Spleen (tissue), 11 donors: ENCODE measurements at regions not wholly inside any gene's neighbourhood (a gene's known extent, or its start where the extent isn't known, plus 50 kb on each side); places are given as distances from the start of the nearest gene placed in this dataset.

Experiments
- DNase-seq: peaks from one replicate; pipeline ENCODE4 v3.0.0-alpha.2; 2020
- H3K27ac ChIP-seq, 8 donors: fragments of 200-600 bp; sonication (generic) in 7 of 8; 1 replicate in 4 of 8; 2 replicates in 4 of 8; pipeline versions ENCODE4 v1.5.0 to v1.8.0; 2016 to 2021; ENCODE audit warnings: inconsistent platforms in 4 of 8, mild to moderate bottlenecking in 4 of 8, moderate library complexity in 1 of 8
- H3K27me3 ChIP-seq, 7 donors: fragments of 200-600 bp; sonication (generic) in 6 of 7; replicated peaks in 1 of 7; 1 replicate in 4 of 7; 2 replicates in 3 of 7; pipeline versions ENCODE4 v1.5.0 to v1.8.0; 2016 to 2021; ENCODE audit warnings: inconsistent platforms in 3 of 7, mild to moderate bottlenecking in 1 of 7
- H3K36me3 ChIP-seq, 6 donors: fragments of 200-600 bp; sonication (generic) in 5 of 6; 1 replicate in 4 of 6; 2 replicates in 2 of 6; pipeline versions ENCODE4 v1.5.0 to v1.8.0; 2016 to 2021; ENCODE audit warnings: inconsistent platforms in 2 of 6
- H3K4me1 ChIP-seq, 6 donors: fragments of 200-600 bp; sonication (generic) in 5 of 6; 1 replicate in 3 of 6; 2 replicates in 3 of 6; pipeline versions ENCODE4 v1.5.0 to v1.8.0; 2016 to 2021; ENCODE audit warnings: inconsistent platforms in 3 of 6
- H3K4me3 ChIP-seq, 8 donors: fragments of 200-600 bp; sonication (generic) in 7 of 8; 1 replicate in 4 of 8; 2 replicates in 4 of 8; pipeline versions ENCODE4 v1.5.0 to v1.8.0; 2016 to 2021; ENCODE audit warnings: inconsistent platforms in 4 of 8, mild to moderate bottlenecking in 4 of 8, moderate library complexity in 2 of 8
- H3K9me3 ChIP-seq, 8 donors: fragments of 200-600 bp; sonication (generic) in 7 of 8; 1 replicate in 4 of 8; 2 replicates in 4 of 8; pipeline versions ENCODE4 v1.5.0 to v1.8.0; 2016 to 2021; ENCODE audit warnings: inconsistent platforms in 4 of 8
- CTCF ChIP-seq, 11 experiments: fragments of 200-600 bp in 7 of 11; fragments of 450-650 bp in 4 of 11; sonication (generic) in 4 of 11; IDR thresholded peaks in 8 of 11; conservative IDR thresholded peaks in 3 of 11; 1 replicate in 7 of 11; 2 replicates in 4 of 11; pipeline versions ENCODE4 v1.4.0 to v1.8.0; 2016 to 2021; ENCODE audit warnings: antibody characterized with exemption in 11 of 11, inconsistent platforms in 4 of 11, mild to moderate bottlenecking in 1 of 11
- POLR2A ChIP-seq, 3 donors: fragments of 450-650 bp; IDR thresholded peaks; one replicate each; pipeline ENCODE4 v1.5.1; 2017; ENCODE audit warnings: antibody characterized with exemption in 3 of 3, mild to moderate bottlenecking in 1 of 3
- POLR2AphosphoS5 ChIP-seq, 3 donors: sonication (generic); formaldehyde crosslinking; IDR thresholded peaks; one replicate each; pipeline ENCODE4 v1.5.1; 2017; ENCODE audit warnings: antibody characterized with exemption in 3 of 3
- WGBS, 5 donors: extraction: QIAGEN DNeasy Blood & Tissue Kit in 3 of 5; methylation state at CpG; one replicate each; pipeline versions ENCODE4 v1.1.5 to v1.1.7; 2013 to 2018; 5-methylcytosine and 5-hydroxymethylcytosine counted together
- intact Hi-C: fragments of 100-400 bp; cut with DNase I; formaldehyde crosslinking; loops from one replicate; pipeline ENCODE4 v1.15.0; 2023; ENCODE audit warnings: low total_unique reads
- donor health status: healthy with polysubstance abuse.
- donor health status: DM: no; HTN: no; CAD: no; lungs with moderate emphysema.
- donor health status: DM: no; HTN: no; CAD: no.
- donor health status: Bipolar disorder and iron deficiency.
- donor health status: healthy.
- donor health status: DM: no; HTN: no; CAD: no.
- donor health status: DM: yes; HTN: yes; CAD: no.

DNA sequence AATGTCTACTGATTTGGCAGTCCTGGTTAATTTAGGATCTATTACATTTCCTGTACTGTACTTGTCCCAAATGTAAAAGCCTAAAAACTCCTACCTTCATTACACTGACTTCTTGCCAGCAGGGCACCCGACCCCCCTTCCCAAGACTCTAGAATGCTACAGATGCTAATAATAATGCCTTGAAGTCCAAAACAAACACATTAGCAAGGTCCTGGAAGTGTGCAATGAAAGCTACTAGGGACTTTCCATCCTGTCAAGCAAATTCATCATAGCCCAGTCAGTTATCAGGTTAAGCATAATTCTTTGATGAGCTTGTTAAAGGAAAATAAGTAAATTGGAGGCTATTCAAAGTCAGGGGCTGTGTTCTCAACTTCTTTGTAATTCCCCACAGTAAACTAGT, 115.3 kb upstream of the RBBP8 start:
- no peak for TF ChIP-seq POLR2A (IDR thresholded peaks at IDR 0.05)
- TF ChIP-seq CTCF (IDR thresholded peaks at IDR 0.05 in 8 of 11, conservative IDR thresholded peaks at IDR 0.05 in 3 of 11) = no peak
- no peak for TF ChIP-seq POLR2AphosphoS5 (IDR thresholded peaks at IDR 0.05)
- Histone ChIP-seq H3K36me3 (no peaks in the 10 kb centered on the region), H3K4me3 (no peak overlapping the region), H3K27me3 (peaks cover 0 to 19% (median 0%) of the 10 kb centered on the region in 7 donors), H3K27ac (no peak overlapping the region), H3K9me3 (no peaks in the 10 kb centered on the region), H3K4me1 (peaks cover 0 to 5% (median 0%) of the 10 kb centered on the region in 6 donors)
- no peak for DNase-seq
- 36 to 67% (median 50%) methylated on average over 1 of the region's 1 CpG for WGBS, 5 donors
- intact Hi-C loops = no loop called here

- WGBS, 5 donors = 42 to 67% (median 58%) methylated on average over 3 of the region's 3 CpGs
- no peaks in the 10 kb centered on the region for H3K4me1 ChIP-seq
- H3K27ac ChIP-seq = no peak overlapping the region
These were observed 111.1 kb upstream of the RBBP8 start for GRCh38 chr18:22822024-22822423.

GRCh38 chr18:22822841-22823508, 110.2 kb upstream of the RBBP8 start:
- Histone ChIP-seq H3K27me3 (no peaks in the 10 kb centered on the region), H3K27ac (no peak overlapping the region), H3K9me3 (no peaks in the 10 kb centered on the region), H3K4me3 (peak overlapping the region in 1 of 8 donors; percentile 24), H3K36me3 (no peaks in the 10 kb centered on the region), H3K4me1 (no peaks in the 10 kb centered on the region)
- intact Hi-C loops = no loop called here
- TF ChIP-seq CTCF (IDR thresholded peaks at IDR 0.05 in 8 of 11, conservative IDR thresholded peaks at IDR 0.05 in 3 of 11) (no peak), POLR2AphosphoS5 (IDR thresholded peaks at IDR 0.05) (no peak)
- DNase-seq = no peak
- WGBS, 5 donors = 70 to 78% (median 73%) methylated on average over 3 of the region's 3 CpGs

More at GRCh38 chr18:22822024-22822423, 111.1 kb upstream of the RBBP8 start:
- TF ChIP-seq POLR2AphosphoS5 (IDR thresholded peaks at IDR 0.05) (no peak), POLR2A (IDR thresholded peaks at IDR 0.05) (no peak), CTCF (IDR thresholded peaks at IDR 0.05 in 8 of 11, conservative IDR thresholded peaks at IDR 0.05 in 3 of 11) (no peak)
- no peaks in the 10 kb centered on the region for H3K27me3 ChIP-seq
- H3K36me3 ChIP-seq = no peaks in the 10 kb centered on the region
- no peaks in the 10 kb centered on the region for H3K9me3 ChIP-seq
- DNase-seq = no peak
- intact Hi-C loops = no loop called here
- no peak overlapping the region for H3K4me3 ChIP-seq

GRCh38 chr18:22826726-22827125, 106.4 kb upstream of the RBBP8 start:
- TF ChIP-seq CTCF (IDR thresholded peaks at IDR 0.05 in 8 of 11, conservative IDR thresholded peaks at IDR 0.05 in 3 of 11) = no peak
- TF ChIP-seq POLR2AphosphoS5 (IDR thresholded peaks at IDR 0.05) = no peak
- TF ChIP-seq POLR2A (IDR thresholded peaks at IDR 0.05) = no peak
- no peaks in the 10 kb centered on the region for H3K36me3 ChIP-seq
- H3K4me3 ChIP-seq = no peak overlapping the region
- no peak for DNase-seq
- 56 to 79% (median 68%) methylated on average over 4 of the region's 4 CpGs for WGBS, 5 donors
- H3K27ac ChIP-seq = no peak overlapping the region
- no peaks in the 10 kb centered on the region for H3K4me1 ChIP-seq
- no peaks in the 10 kb centered on the region for H3K9me3 ChIP-seq
- H3K27me3 ChIP-seq = no peaks in the 10 kb centered on the region
- intact Hi-C loops = no loop called here
